ENCODE measurements at regions not wholly inside any gene's neighbourhood (a gene's known extent, or its start where the extent isn't known, plus 50 kb on each side); places are given as distances from the start of the nearest gene placed in this dataset.

DNA sequence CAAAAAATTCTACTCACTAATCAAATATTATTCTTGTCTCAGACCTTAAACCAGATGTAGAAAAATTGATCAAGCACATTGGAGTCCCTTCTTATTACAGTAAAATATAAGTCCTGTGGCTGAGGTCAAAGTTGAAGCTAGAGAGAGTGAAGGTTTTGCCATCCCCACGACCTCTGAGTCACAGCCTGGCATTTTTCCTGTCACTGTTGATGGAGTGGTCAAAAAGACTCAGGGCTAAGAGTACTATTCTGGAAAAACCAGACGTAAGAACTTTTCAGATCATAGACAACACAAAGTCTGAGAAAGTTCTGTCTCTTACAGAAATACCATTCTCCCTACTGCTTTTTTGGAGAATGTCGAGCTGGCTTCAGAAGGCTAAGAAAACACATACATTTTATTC, 323.7 kb upstream of the ANKRD30A start:
- DNase-seq (ENCODE audit: insufficient read length, low spot score) (no peak), FAIRE-seq (no peak)
- no peak for TF ChIP-seq TAF1 (IDR thresholded peaks at IDR 0.05; ENCODE audit: low read depth, low read length)
- TF ChIP-seq PAX5 (IDR thresholded peaks at IDR 0.05; ENCODE audit: insufficient read depth, low read length, severe bottlenecking), result no peak
- TF ChIP-seq POLR2A (IDR thresholded peaks at IDR 0.05; ENCODE audit: low read depth, low read length), result no peak
- no peak for TF ChIP-seq POU2F2 (IDR thresholded peaks at IDR 0.05; ENCODE audit: low read depth, low read length)
- no peak for TF ChIP-seq POLR2AphosphoS5 (IDR thresholded peaks at IDR 0.05; ENCODE audit: low read depth, low read length)
- no peak for TF ChIP-seq SPI1 (IDR thresholded peaks at IDR 0.05; ENCODE audit: low read depth, low read length)

DNA sequence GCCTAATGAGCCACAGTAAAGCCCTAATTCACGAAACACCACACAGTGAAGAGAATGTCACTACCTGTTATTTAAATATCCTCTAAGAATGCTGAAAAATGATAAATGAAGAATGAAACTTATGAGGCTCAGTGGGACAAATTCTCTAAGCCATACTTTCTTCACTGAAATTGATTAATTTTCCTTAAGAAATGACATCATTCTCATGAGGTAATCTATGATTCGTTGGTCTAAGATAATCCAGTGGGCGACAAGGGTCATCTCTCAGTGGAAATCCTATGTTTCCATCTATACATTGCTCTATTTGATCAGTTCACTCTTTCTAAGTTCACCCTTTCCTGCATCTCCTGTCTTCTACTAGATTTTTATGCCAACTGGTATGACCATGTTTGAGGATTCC, 330.4 kb upstream of the ANKRD30A start:
- FAIRE-seq, result no peak
- no peak for TF ChIP-seq SPI1 (IDR thresholded peaks at IDR 0.05; ENCODE audit: low read depth, low read length)
- no peak for TF ChIP-seq PAX5 (IDR thresholded peaks at IDR 0.05; ENCODE audit: insufficient read depth, low read length, severe bottlenecking)
- DNase-seq (ENCODE audit: insufficient read length, low spot score), result no peak

DNA sequence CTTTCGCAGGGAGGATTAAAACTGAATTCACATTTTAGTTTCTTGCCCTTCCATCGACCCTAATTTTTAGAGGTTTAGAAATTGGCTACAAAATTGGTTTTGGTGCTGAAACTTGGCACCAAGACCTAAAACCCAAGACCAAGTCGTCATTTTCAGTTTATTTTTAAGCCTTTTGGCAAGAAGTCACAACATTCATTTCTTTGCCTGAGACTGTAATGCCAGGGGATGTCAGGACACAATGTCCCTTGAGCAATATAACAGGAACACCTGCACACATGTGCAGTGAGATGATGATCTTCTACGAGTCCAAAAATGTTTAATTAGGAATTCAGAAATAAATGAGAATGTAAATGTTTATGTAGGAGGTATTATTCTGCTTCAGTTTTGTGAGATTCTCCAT, 335.4 kb upstream of the ANKRD30A start:
- FAIRE-seq, result no peak
- TF ChIP-seq PAX5 (IDR thresholded peaks at IDR 0.05; ENCODE audit: insufficient read depth, low read length, severe bottlenecking), result no peak
- TF ChIP-seq POLR2A (IDR thresholded peaks at IDR 0.05; ENCODE audit: low read depth, low read length), result no peak
- TF ChIP-seq TAF1 (IDR thresholded peaks at IDR 0.05; ENCODE audit: low read depth, low read length), result no peak
- TF ChIP-seq SPI1 (IDR thresholded peaks at IDR 0.05; ENCODE audit: low read depth, low read length), result no peak
- no peak for TF ChIP-seq POLR2AphosphoS5 (IDR thresholded peaks at IDR 0.05; ENCODE audit: low read depth, low read length)
- no peak for TF ChIP-seq POU2F2 (IDR thresholded peaks at IDR 0.05; ENCODE audit: low read depth, low read length)

DNA sequence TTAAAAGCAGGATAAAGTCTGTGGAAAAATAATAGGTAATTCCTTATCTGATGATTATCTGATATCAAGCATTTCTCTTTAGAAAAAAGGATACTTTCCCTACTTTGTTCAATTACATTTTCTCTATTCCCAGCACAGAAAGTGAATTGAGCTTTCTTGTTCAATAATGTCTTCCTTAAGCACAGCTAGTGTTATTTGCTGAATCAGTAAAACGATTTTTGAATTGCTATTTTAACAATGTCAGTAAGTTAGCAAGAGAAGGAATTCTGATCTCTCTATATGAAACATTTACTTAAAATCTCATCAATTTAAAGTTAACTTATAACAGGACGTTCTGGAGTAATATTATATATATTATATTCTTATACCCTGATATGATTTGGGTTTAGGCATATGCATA, 337.2 kb upstream of the ANKRD30A start:
- no peak for TF ChIP-seq POLR2A (IDR thresholded peaks at IDR 0.05; ENCODE audit: low read depth, low read length)
- no peak for TF ChIP-seq TAF1 (IDR thresholded peaks at IDR 0.05; ENCODE audit: low read depth, low read length)
- no peak for TF ChIP-seq POLR2AphosphoS5 (IDR thresholded peaks at IDR 0.05; ENCODE audit: low read depth, low read length)
- no peak for TF ChIP-seq SPI1 (IDR thresholded peaks at IDR 0.05; ENCODE audit: low read depth, low read length)
- TF ChIP-seq POU2F2 (IDR thresholded peaks at IDR 0.05; ENCODE audit: low read depth, low read length), result no peak
- no peak for DNase-seq (ENCODE audit: insufficient read length, low spot score)
- FAIRE-seq, result no peak

More for the DNA sequence above, 335.4 kb upstream of the ANKRD30A start:
- DNase-seq (ENCODE audit: insufficient read length, low spot score), result no peak

DNA sequence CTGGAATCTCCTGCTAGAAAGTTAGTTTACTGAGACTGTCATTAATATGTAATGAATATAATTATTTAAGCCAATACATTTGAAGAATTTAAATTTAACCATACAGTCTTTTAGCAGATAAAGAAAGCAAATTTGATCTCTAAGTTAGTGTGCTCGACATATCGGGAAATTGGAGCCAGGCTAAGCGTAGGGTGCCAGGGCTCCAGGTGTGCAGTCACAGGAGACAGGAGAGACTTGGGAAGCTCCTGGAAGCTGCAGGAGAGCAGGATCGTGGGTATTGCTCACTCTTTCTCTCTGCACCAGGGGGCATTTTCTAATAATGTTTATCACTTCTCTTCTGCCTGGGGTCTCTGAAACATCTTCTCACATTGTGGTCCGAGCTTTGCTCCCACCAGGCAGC, 342.0 kb upstream of the ANKRD30A start:
- DNase-seq (ENCODE audit: insufficient read length, low spot score) (no peak), FAIRE-seq (no peak)
- no peak for TF ChIP-seq POLR2A (IDR thresholded peaks at IDR 0.05; ENCODE audit: low read depth, low read length)
- no peak for TF ChIP-seq POU2F2 (IDR thresholded peaks at IDR 0.05; ENCODE audit: low read depth, low read length)
- TF ChIP-seq PAX5 (IDR thresholded peaks at IDR 0.05; ENCODE audit: insufficient read depth, low read length, severe bottlenecking), result no peak
- TF ChIP-seq TAF1 (IDR thresholded peaks at IDR 0.05; ENCODE audit: low read depth, low read length), result no peak
- no peak for TF ChIP-seq POLR2AphosphoS5 (IDR thresholded peaks at IDR 0.05; ENCODE audit: low read depth, low read length)
- TF ChIP-seq SPI1 (IDR thresholded peaks at IDR 0.05; ENCODE audit: low read depth, low read length), result no peak

DNA sequence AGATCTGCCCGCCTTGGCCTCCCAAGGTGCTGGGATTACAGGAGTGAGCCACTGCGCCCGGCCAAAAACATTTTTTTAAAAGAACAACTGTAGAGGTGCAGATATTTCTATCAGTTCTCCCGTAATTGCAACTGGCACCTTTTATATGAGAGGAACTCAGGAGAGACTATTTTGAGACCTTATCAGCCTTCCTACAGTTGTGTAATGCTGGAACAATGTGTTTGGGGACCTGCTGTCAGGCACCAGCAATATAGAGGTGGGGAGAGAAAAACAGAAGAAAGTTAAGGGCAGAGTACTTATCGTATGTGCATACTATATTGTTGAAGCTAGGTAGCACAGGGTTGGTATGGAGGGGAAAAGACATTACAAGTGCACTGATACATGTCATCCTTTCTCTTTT, 343.8 kb upstream of the ANKRD30A start:
- TF ChIP-seq PAX5 (IDR thresholded peaks at IDR 0.05; ENCODE audit: insufficient read depth, low read length, severe bottlenecking) (no peak), TAF1 (IDR thresholded peaks at IDR 0.05; ENCODE audit: low read depth, low read length) (no peak), POLR2AphosphoS5 (IDR thresholded peaks at IDR 0.05; ENCODE audit: low read depth, low read length) (no peak), POU2F2 (IDR thresholded peaks at IDR 0.05; ENCODE audit: low read depth, low read length) (no peak), POLR2A (IDR thresholded peaks at IDR 0.05; ENCODE audit: low read depth, low read length) (no peak), SPI1 (IDR thresholded peaks at IDR 0.05; ENCODE audit: low read depth, low read length) (no peak)
- no peak for FAIRE-seq
- no peak for DNase-seq (ENCODE audit: insufficient read length, low spot score)

DNA sequence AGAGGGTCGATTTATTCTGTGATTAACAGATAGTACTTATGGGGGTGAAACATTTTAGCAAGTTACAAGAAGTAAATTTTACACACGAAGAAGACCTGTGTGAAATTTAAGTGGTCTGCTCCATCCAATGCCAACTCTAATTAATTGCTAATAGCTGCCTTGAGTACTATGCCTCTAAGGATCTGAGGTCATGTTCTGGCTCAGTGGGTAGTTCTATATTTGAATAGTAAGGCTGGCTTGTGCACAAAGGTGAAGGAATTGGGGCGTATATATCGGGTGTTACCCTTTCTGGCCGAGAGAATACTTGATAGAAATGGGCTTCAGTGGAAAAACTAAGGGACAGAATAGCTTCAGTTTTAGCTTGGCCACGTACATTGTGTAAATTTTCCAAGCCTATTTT, 345.2 kb upstream of the ANKRD30A start:
- no peak for DNase-seq (ENCODE audit: insufficient read length, low spot score)
- no peak for FAIRE-seq
- TF ChIP-seq POU2F2 (IDR thresholded peaks at IDR 0.05; ENCODE audit: low read depth, low read length), result no peak
- TF ChIP-seq POLR2A (IDR thresholded peaks at IDR 0.05; ENCODE audit: low read depth, low read length), result no peak
- no peak for TF ChIP-seq TAF1 (IDR thresholded peaks at IDR 0.05; ENCODE audit: low read depth, low read length)
- TF ChIP-seq PAX5 (IDR thresholded peaks at IDR 0.05; ENCODE audit: insufficient read depth, low read length, severe bottlenecking), result no peak
- no peak for TF ChIP-seq SPI1 (IDR thresholded peaks at IDR 0.05; ENCODE audit: low read depth, low read length)
- no peak for TF ChIP-seq POLR2AphosphoS5 (IDR thresholded peaks at IDR 0.05; ENCODE audit: low read depth, low read length)

DNA sequence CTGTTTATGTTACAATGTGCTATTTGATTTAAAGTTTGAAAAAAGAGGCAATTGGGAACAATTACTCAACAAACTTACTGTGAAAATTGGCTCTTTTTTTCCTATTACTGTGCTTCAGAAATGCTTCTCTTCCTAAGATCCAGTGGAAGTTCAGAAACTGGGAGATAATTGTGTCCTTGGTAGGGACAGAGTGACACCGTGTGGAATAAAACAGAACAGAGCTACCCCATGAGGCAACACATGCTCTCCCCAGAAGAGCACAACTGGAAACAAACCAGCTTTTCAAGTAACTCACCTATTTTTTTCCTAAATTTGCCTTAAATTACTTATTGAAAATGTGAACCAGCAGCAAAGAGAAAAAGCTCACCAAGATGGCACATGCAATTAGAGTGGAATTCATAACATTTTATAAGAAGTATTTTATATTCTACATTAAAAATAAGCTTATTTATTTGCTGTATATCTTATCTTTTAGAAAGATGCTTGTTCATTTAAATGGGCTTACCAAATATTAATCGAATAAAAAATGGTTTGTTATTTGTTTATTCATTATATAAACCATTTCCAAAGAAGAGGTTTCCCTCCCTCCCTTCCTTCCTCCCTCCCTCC, 346.1 kb upstream of the ANKRD30A start:
- no peak for DNase-seq (ENCODE audit: insufficient read length, low spot score)
- FAIRE-seq, result no peak

DNA sequence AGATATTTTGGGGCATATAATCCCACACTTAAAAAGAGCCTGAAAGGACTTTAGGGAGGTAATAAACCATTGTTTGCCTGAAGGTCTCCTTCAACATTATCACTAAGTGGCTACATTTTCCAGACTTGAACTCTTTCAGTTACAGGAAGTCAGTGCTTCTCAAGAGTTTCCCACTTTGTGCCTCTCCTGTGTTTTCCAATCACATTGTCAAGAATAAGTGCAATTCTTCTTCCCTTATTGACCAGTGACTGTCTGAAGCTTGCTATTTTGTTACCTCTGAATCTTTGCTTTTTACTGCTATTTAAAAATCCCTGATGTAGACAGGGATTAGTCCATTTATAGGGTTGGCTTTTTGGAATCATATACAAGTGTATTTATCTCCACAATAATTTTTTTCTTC, 346.7 kb upstream of the ANKRD30A start:
- TF ChIP-seq SPI1 (IDR thresholded peaks at IDR 0.05; ENCODE audit: low read depth, low read length) (no peak), TAF1 (IDR thresholded peaks at IDR 0.05; ENCODE audit: low read depth, low read length) (no peak)
- DNase-seq (ENCODE audit: insufficient read length, low spot score) (no peak), FAIRE-seq (no peak)

More for the DNA sequence above, 346.1 kb upstream of the ANKRD30A start:
- TF ChIP-seq SPI1 (IDR thresholded peaks at IDR 0.05; ENCODE audit: low read depth, low read length) (no peak), POU2F2 (IDR thresholded peaks at IDR 0.05; ENCODE audit: low read depth, low read length) (no peak), POLR2AphosphoS5 (IDR thresholded peaks at IDR 0.05; ENCODE audit: low read depth, low read length) (no peak), TAF1 (IDR thresholded peaks at IDR 0.05; ENCODE audit: low read depth, low read length) (no peak), PAX5 (IDR thresholded peaks at IDR 0.05; ENCODE audit: insufficient read depth, low read length, severe bottlenecking) (no peak), POLR2A (IDR thresholded peaks at IDR 0.05; ENCODE audit: low read depth, low read length) (no peak)

DNA sequence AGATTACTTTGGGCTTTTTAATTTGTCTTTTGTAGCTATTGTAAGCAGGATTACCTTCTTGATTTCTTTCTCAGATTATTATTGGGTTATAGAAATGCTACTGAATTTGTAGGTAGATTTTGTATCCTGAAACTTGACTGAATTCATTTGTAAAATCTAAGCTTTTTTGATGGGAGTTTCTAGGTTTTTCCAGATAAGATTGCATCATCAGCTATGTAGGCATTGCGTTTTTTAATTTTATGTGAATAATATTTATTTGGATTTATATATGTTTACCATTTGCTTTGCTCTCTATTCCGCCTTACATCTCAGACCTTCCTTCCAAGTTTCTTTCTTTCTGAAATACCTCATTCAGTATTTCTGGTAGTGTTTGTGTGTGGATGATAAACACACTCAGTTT, 351.7 kb upstream of the ANKRD30A start:
- TF ChIP-seq TAF1 (IDR thresholded peaks at IDR 0.05; ENCODE audit: low read depth, low read length) (no peak), POLR2A (IDR thresholded peaks at IDR 0.05; ENCODE audit: low read depth, low read length) (no peak), POLR2AphosphoS5 (IDR thresholded peaks at IDR 0.05; ENCODE audit: low read depth, low read length) (no peak), PAX5 (IDR thresholded peaks at IDR 0.05; ENCODE audit: insufficient read depth, low read length, severe bottlenecking) (no peak), POU2F2 (IDR thresholded peaks at IDR 0.05; ENCODE audit: low read depth, low read length) (no peak), SPI1 (IDR thresholded peaks at IDR 0.05; ENCODE audit: low read depth, low read length) (no peak)
- FAIRE-seq (no peak), DNase-seq (ENCODE audit: insufficient read length, low spot score) (no peak)

Measured in GM12891 (cell line).